NT2/D1 (cell line): ENCODE measurements at regions not wholly inside any gene's neighbourhood (a gene's known extent, or its start where the extent isn't known, plus 50 kb on each side); places are given as distances from the start of the nearest gene placed in this dataset.
"Not testable (repeated sequence)": the region's sequence is repeated elsewhere in the genome, so short reads cannot be mapped to it uniquely, and the experiment has no call there.

Experiments used
- SUZ12 ChIP-seq: IDR thresholded peaks from 2 replicates; pipeline ENCODE4 v1.6.1; 2011; ENCODE audit not compliant: insufficient read length, insufficient read depth; ENCODE audit errors: extremely low read depth
- YY1 ChIP-seq: IDR thresholded peaks from 2 replicates; pipeline ENCODE4 v1.6.1; 2011; ENCODE audit not compliant: insufficient read length, insufficient read depth
- ZNF274 ChIP-seq: IDR thresholded peaks from 2 replicates; pipeline ENCODE4 v1.6.1; 2011; ENCODE audit warnings: mild to moderate bottlenecking, low read depth, low read length

DNA sequence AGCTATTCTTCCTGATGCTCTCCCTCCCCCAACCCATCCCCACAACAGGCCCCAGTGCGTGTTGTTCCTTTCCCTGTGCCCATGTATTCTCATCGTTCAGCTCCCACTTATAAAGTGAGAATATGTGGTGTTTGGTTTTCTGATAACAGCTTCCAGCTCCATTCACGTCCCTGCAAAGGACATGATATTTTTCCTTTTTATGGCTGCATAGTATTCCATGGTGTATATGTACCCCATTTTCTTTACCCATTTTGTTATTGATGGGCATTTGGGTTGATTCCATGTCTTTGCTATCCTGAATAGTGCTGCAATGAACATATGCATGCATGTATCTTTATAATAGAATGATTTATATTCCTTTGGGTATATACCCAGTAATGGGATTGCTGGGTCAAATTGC, 186.3 kb downstream of the ALDH8A1 start:
- TF ChIP-seq YY1, ZNF274, SUZ12: not testable (repeated sequence)
